ENCODE measurements at regions not wholly inside any gene's neighbourhood (a gene's known extent, or its start where the extent isn't known, plus 50 kb on each side); places are given as distances from the start of the nearest gene placed in this dataset.

GRCh38 chr10:57145548-57145947 lies 784.5 kb upstream of the ZWINT start:
- Histone ChIP-seq H3K36me3 (ENCODE audit: insufficient read depth, low read length) (no peaks in the 10 kb centered on the region), H3K4me1 (ENCODE audit: insufficient read depth, low read length) (no peaks in the 10 kb centered on the region), H3K4me3 (ENCODE audit: low read length) (no peak overlapping the region), H3K27ac (ENCODE audit: low read depth in 1 of 2, low read length in 2 of 2) (no peak overlapping the region), H3K27me3 (ENCODE audit: control insufficient read depth in 1 of 2, insufficient read depth in 2 of 2, low read length in 2 of 2) (no peaks in the 10 kb centered on the region), H3K9me3 (ENCODE audit: control insufficient read depth in 1 of 2, insufficient read depth in 1 of 2, low read length in 2 of 2) (peaks cover 0 to 4% of the 10 kb centered on the region in 2 experiments)
- no peaks in the 10 kb centered on the region for H3K4me1 Mint-ChIP-seq (ENCODE audit: low read depth)
- no peak overlapping the region for H3K27ac Mint-ChIP-seq
- DNase-seq (no peak), ATAC-seq (ENCODE audit: poor library complexity) (no peak)
- H3K36me3 Mint-ChIP-seq (ENCODE audit: low read depth): no peaks in the 10 kb centered on the region
- peaks cover 10% of the 10 kb centered on the region for H3K9me3 Mint-ChIP-seq
- no peaks in the 10 kb centered on the region for H3K27me3 Mint-ChIP-seq
- H3K4me3 Mint-ChIP-seq: no peak overlapping the region
- intact Hi-C loops (cut with DNase I, micrococcal nuclease): no loop called here
- ChIA-PET POLR2A (no interaction called here), CTCF (no interaction called here)
- TF ChIP-seq, protein P1, sequence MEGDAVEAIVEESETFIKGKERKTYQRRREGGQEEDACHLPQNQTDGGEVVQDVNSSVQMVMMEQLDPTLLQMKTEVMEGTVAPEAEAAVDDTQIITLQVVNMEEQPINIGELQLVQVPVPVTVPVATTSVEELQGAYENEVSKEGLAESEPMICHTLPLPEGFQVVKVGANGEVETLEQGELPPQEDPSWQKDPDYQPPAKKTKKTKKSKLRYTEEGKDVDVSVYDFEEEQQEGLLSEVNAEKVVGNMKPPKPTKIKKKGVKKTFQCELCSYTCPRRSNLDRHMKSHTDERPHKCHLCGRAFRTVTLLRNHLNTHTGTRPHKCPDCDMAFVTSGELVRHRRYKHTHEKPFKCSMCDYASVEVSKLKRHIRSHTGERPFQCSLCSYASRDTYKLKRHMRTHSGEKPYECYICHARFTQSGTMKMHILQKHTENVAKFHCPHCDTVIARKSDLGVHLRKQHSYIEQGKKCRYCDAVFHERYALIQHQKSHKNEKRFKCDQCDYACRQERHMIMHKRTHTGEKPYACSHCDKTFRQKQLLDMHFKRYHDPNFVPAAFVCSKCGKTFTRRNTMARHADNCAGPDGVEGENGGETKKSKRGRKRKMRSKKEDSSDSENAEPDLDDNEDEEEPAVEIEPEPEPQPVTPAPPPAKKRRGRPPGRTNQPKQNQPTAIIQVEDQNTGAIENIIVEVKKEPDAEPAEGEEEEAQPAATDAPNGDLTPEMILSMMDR (IDR thresholded peaks at IDR 0.05): no peak

- H3K27ac Mint-ChIP-seq: no peak overlapping the region
- no peaks in the 10 kb centered on the region for H3K36me3 ChIP-seq (ENCODE audit: insufficient read depth, low read length)
- no peak overlapping the region for H3K4me3 Mint-ChIP-seq
- peaks cover 4% of the 10 kb centered on the region for H3K9me3 Mint-ChIP-seq
- H3K27me3 ChIP-seq (ENCODE audit: control insufficient read depth in 1 of 2, insufficient read depth in 2 of 2, low read length in 2 of 2): no peaks in the 10 kb centered on the region
- H3K4me1 Mint-ChIP-seq (ENCODE audit: low read depth): no peaks in the 10 kb centered on the region
- no peak overlapping the region for H3K4me3 ChIP-seq (ENCODE audit: low read length)
- no peak for DNase-seq
- ChIA-PET POLR2A (no interaction called here), CTCF (no interaction called here)
- H3K27me3 Mint-ChIP-seq: no peaks in the 10 kb centered on the region
- no peaks in the 10 kb centered on the region for H3K4me1 ChIP-seq (ENCODE audit: insufficient read depth, low read length)
- TF ChIP-seq, protein P1 (IDR thresholded peaks at IDR 0.05): no peak
- ATAC-seq (ENCODE audit: poor library complexity): no peak
- H3K36me3 Mint-ChIP-seq (ENCODE audit: low read depth): no peaks in the 10 kb centered on the region
- intact Hi-C loops (cut with DNase I, micrococcal nuclease): no loop called here
- H3K9me3 ChIP-seq (ENCODE audit: control insufficient read depth in 1 of 2, insufficient read depth in 1 of 2, low read length in 2 of 2): peaks cover 0 to 4% of the 10 kb centered on the region in 2 experiments
- no peak overlapping the region for H3K27ac ChIP-seq (ENCODE audit: low read depth in 1 of 2, low read length in 2 of 2)
These were observed 782.0 kb upstream of the ZWINT start for GRCh38 chr10:57142925-57143576.

DNA sequence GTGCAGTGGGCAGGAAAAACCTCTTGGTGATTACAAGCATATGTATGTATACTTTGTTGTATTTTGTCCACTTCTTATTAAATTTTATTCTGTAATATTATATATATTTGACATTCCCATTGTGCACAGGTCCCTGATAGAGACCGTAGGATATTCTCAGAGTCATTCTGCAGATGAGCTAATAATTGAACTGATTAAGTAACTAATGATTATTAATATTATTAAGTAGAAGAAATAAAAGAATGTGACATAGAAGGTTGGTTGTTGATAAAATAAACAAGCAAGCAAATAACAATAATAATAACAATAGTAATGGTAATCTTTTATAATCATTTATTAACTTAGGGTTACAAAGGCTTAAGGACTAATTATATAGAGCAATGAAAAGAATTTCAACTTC lies 780.6 kb upstream of the ZWINT start:
- H3K4me3 ChIP-seq (ENCODE audit: low read length): no peak overlapping the region
- Mint-ChIP-seq H3K9me3 (peaks cover 4% of the 10 kb centered on the region), H3K36me3 (ENCODE audit: low read depth) (no peaks in the 10 kb centered on the region), H3K27ac (no peak overlapping the region), H3K27me3 (no peaks in the 10 kb centered on the region), H3K4me1 (ENCODE audit: low read depth) (no peaks in the 10 kb centered on the region), H3K4me3 (no peak overlapping the region)
- H3K27ac ChIP-seq (ENCODE audit: low read depth in 1 of 2, low read length in 2 of 2): no peak overlapping the region
- DNase-seq: no peak
- no peaks in the 10 kb centered on the region for H3K36me3 ChIP-seq (ENCODE audit: insufficient read depth, low read length)
- no peak for ATAC-seq (ENCODE audit: poor library complexity)
- no peaks in the 10 kb centered on the region for H3K4me1 ChIP-seq (ENCODE audit: insufficient read depth, low read length)
- intact Hi-C loops (cut with DNase I, micrococcal nuclease): no loop called here
- TF ChIP-seq, protein P1 (IDR thresholded peaks at IDR 0.05): no peak
- POLR2A ChIA-PET: no interaction called here
- H3K9me3 ChIP-seq (ENCODE audit: control insufficient read depth in 1 of 2, insufficient read depth in 1 of 2, low read length in 2 of 2): peaks cover 0 to 4% of the 10 kb centered on the region in 2 experiments
- H3K27me3 ChIP-seq (ENCODE audit: control insufficient read depth in 1 of 2, insufficient read depth in 2 of 2, low read length in 2 of 2): no peaks in the 10 kb centered on the region
- CTCF ChIA-PET: no interaction called here

Measured in CD4-positive, alpha-beta T cell (primary cell).